Astrocyte (in vitro differentiated cells and primary cell): ENCODE measurements at regions not wholly inside any gene's neighbourhood (a gene's known extent, or its start where the extent isn't known, plus 50 kb on each side); places are given as distances from the start of the nearest gene placed in this dataset.
A peak's percentile ranks its signal among the peaks of the same experiment; 100 is the strongest.

ENCODE experiments used
- DNase-seq: peaks from one replicate; pipeline ENCODE4 v3.0.0-alpha.2; 2010; ENCODE audit warnings: low read depth
- FAIRE-seq: peaks from 2 replicates; lab custom pipeline; 2011; peaks lifted over from hg19 to GRCh38; lab: Jason Lieb, UNC
- H2AFZ ChIP-seq: 2 replicates; pipeline ENCODE4 v1.6.0; 2012; ENCODE audit warnings: low read depth, low read length, inconsistent platforms
- H3K27ac ChIP-seq: 2 replicates; pipeline ENCODE4 v1.5.1; 2011; ENCODE audit warnings: low read depth, low read length, inconsistent platforms
- H3K27me3 ChIP-seq: 2 replicates; pipeline ENCODE4 v1.6.0; 2011; ENCODE audit warnings: low read length, inconsistent platforms; ENCODE audit not compliant: insufficient read depth
- H3K36me3 ChIP-seq: 2 replicates; pipeline ENCODE4 v1.5.1; 2011; ENCODE audit warnings: low read length, inconsistent platforms; ENCODE audit not compliant: insufficient read depth
- H3K4me1 ChIP-seq: 2 replicates; pipeline ENCODE4 v1.5.1; 2011; ENCODE audit warnings: low read length, inconsistent platforms; ENCODE audit not compliant: insufficient read depth
- H3K4me2 ChIP-seq: 2 replicates; pipeline ENCODE4 v1.6.0; 2012; ENCODE audit warnings: low read length, inconsistent platforms
- H3K4me3 ChIP-seq: 2 replicates; pipeline ENCODE4 v1.5.1; 2011; ENCODE audit warnings: low read depth, mild to moderate bottlenecking, low read length, inconsistent platforms; ENCODE audit not compliant: insufficient read depth
- H3K79me2 ChIP-seq: 2 replicates; pipeline ENCODE4 v1.6.0; 2012; ENCODE audit warnings: mild to moderate bottlenecking, low read length, inconsistent platforms; ENCODE audit not compliant: insufficient read depth
- H3K9ac ChIP-seq: 2 replicates; pipeline ENCODE4 v1.6.0; 2012; ENCODE audit warnings: mild to moderate bottlenecking, low read length, inconsistent platforms
- H3K9me3 ChIP-seq: 2 replicates; pipeline ENCODE4 v1.5.1; 2012; ENCODE audit warnings: low read depth, mild to moderate bottlenecking, low read length, inconsistent platforms; ENCODE audit not compliant: insufficient read depth
- H4K20me1 ChIP-seq: 2 replicates; pipeline ENCODE4 v1.6.0; 2012; ENCODE audit warnings: low read length, inconsistent platforms; ENCODE audit not compliant: insufficient read depth
- H3K27ac Mint-ChIP-seq: one replicate; pipeline ENCODE4 v1.8.0; 2021; ENCODE audit warnings: mild to moderate bottlenecking, mixed read lengths; ENCODE audit not compliant: unreplicated experiment
- H3K27me3 Mint-ChIP-seq: one replicate; pipeline ENCODE4 v1.8.0; 2021; ENCODE audit warnings: low read depth, mixed read lengths; ENCODE audit not compliant: unreplicated experiment
- H3K36me3 Mint-ChIP-seq: one replicate; pipeline ENCODE4 v1.8.0; 2021; ENCODE audit warnings: low read depth, mixed read lengths; ENCODE audit not compliant: unreplicated experiment
- H3K4me1 Mint-ChIP-seq: one replicate; pipeline ENCODE4 v1.8.0; 2021; ENCODE audit warnings: low read depth, mixed read lengths; ENCODE audit not compliant: unreplicated experiment
- H3K4me3 Mint-ChIP-seq: one replicate; pipeline ENCODE4 v1.8.0; 2021; ENCODE audit warnings: mild to moderate bottlenecking, moderate library complexity, mixed read lengths; ENCODE audit not compliant: unreplicated experiment
- H3K9me3 Mint-ChIP-seq: one replicate; pipeline ENCODE4 v1.8.0; 2021; ENCODE audit warnings: mild to moderate bottlenecking, mixed read lengths; ENCODE audit not compliant: unreplicated experiment
- EZH2 ChIP-seq: IDR thresholded peaks from 2 replicates; pipeline ENCODE4 v1.6.1; 2012; ENCODE audit warnings: mild to moderate bottlenecking, low read length, inconsistent platforms; ENCODE audit not compliant: insufficient read depth
- TF ChIP-seq, protein P1 (sequence below): IDR thresholded peaks from 2 replicates; pipeline ENCODE4 v1.5.1; 2011; ENCODE audit warnings: low read depth, mild to moderate bottlenecking, inconsistent platforms, low read length, moderate library complexity; ENCODE audit not compliant: insufficient read depth

DNA sequence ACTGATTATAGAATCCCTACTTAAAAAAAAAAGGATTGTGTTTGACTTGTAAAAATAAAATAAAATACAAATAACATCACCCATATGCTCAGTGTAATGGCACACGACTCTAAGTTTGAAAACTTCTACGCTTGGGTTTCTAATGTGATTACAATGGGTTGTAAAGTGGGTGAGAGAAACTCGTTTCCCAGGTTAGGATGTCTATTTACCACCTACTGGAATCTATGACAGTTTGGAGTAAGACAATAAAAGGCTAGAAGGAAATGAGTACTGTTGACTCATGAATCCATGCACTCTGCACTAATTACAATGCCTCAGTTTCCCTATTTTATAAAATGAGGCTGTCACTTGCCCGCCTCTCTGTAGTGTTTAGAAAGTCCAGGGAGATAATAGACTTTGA, 204.0 kb upstream of the FOXN2 start:
- Mint-ChIP-seq H3K27me3 (no peaks in the 10 kb centered on the region), H3K27ac (no peak overlapping the region), H3K36me3 (no peaks in the 10 kb centered on the region), H3K4me1 (peaks cover 32% of the 10 kb centered on the region), H3K9me3 (peaks cover 3% of the 10 kb centered on the region), H3K4me3 (no peak overlapping the region)
- no peaks in the 10 kb centered on the region for H3K79me2 ChIP-seq
- FAIRE-seq (no peak), DNase-seq (no peak)
- H3K4me3 ChIP-seq, result no peak overlapping the region
- H3K9me3 ChIP-seq, result no peaks in the 10 kb centered on the region
- peak overlapping the region; percentile 97 for H3K4me2 ChIP-seq
- H3K27ac ChIP-seq, result no peak overlapping the region
- H4K20me1 ChIP-seq, result no peaks in the 10 kb centered on the region
- H3K4me1 ChIP-seq, result peaks cover 23% of the 10 kb centered on the region
- no peak overlapping the region for H2AFZ ChIP-seq
- TF ChIP-seq, protein P1, sequence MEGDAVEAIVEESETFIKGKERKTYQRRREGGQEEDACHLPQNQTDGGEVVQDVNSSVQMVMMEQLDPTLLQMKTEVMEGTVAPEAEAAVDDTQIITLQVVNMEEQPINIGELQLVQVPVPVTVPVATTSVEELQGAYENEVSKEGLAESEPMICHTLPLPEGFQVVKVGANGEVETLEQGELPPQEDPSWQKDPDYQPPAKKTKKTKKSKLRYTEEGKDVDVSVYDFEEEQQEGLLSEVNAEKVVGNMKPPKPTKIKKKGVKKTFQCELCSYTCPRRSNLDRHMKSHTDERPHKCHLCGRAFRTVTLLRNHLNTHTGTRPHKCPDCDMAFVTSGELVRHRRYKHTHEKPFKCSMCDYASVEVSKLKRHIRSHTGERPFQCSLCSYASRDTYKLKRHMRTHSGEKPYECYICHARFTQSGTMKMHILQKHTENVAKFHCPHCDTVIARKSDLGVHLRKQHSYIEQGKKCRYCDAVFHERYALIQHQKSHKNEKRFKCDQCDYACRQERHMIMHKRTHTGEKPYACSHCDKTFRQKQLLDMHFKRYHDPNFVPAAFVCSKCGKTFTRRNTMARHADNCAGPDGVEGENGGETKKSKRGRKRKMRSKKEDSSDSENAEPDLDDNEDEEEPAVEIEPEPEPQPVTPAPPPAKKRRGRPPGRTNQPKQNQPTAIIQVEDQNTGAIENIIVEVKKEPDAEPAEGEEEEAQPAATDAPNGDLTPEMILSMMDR, result no peak
- TF ChIP-seq EZH2, result no peak
- H3K9ac ChIP-seq, result no peak overlapping the region
- no peaks in the 10 kb centered on the region for H3K36me3 ChIP-seq
- H3K27me3 ChIP-seq, result no peaks in the 10 kb centered on the region

DNA sequence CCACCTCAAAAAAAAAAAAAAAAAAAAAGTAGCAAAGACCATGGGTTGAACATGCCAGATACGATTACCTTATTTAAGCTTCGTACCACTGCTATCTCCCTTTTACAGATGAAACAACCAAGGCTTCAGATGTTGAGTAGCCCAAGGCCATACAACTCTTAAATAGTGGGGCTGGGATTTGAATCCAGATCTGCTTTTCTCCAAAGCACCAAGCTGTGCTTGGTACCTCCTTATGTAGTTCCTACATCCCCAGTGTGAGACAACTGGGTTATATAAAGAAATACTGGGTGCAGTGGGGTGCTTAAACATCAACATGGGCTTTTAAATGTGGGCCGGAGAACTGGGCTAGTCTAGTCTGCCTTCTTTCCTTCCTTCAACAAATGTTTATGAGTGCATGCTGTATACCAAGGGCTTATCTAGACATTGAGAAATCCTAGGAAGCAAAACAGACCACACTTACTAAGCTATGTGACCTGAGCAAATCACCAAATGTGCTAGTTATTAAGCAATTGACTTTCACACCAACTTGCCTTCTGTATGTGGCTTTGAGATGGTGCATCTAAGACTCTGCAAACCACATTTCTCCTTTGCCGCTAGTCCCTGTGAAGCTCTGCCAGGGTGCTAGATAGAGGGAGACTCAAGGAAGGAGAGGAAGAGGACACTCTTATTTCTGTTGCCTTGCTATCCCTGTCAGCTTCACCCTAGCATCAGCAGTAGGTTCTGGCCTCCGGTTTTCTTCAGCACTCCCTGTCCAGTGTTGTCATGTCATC, 201.4 kb upstream of the FOXN2 start:
- H3K27ac ChIP-seq, result no peak overlapping the region
- no peak overlapping the region for H3K9ac ChIP-seq
- no peak overlapping the region for H3K4me3 ChIP-seq
- H3K4me3 Mint-ChIP-seq, result no peak overlapping the region
- peak; percentile 44 for DNase-seq
- FAIRE-seq, result no peak
- H3K27me3 Mint-ChIP-seq, result no peaks in the 10 kb centered on the region
- no peaks in the 10 kb centered on the region for H3K36me3 ChIP-seq
- H4K20me1 ChIP-seq, result no peaks in the 10 kb centered on the region
- peaks cover 11% of the 10 kb centered on the region for H3K4me1 Mint-ChIP-seq
- peaks cover 4% of the 10 kb centered on the region for H3K4me1 ChIP-seq
- TF ChIP-seq EZH2, result no peak
- TF ChIP-seq, protein P1, result no peak
- peaks cover 3% of the 10 kb centered on the region for H3K9me3 Mint-ChIP-seq
- no peaks in the 10 kb centered on the region for H3K79me2 ChIP-seq
- H3K4me2 ChIP-seq, result no peak overlapping the region
- no peaks in the 10 kb centered on the region for H3K36me3 Mint-ChIP-seq
- H3K9me3 ChIP-seq, result no peaks in the 10 kb centered on the region
- no peaks in the 10 kb centered on the region for H3K27me3 ChIP-seq
- peak overlapping the region; percentile 26 for H3K27ac Mint-ChIP-seq
- H2AFZ ChIP-seq, result no peak overlapping the region

DNA sequence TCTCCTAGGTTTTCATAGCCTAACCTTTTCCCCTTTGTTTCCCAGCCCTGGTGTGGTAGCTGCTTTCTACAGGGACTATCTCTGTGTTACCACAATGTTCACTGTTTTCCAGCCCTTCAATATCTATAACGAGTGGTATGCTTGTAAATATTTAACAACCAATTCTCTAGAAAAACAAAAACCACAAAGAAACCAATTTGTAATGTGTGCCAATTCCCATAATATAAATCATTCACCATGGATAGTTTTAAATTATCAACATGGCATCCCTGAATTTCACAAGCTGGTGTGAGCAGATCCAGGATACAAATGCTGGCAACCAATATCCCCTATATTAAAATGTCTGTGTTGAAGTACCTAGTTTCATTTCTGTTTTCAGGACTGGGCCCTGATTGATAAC, 200.7 kb upstream of the FOXN2 start:
- Mint-ChIP-seq H3K36me3 (no peaks in the 10 kb centered on the region), H3K4me1 (peaks cover 11% of the 10 kb centered on the region), H3K27ac (no peak overlapping the region), H3K9me3 (peaks cover 3% of the 10 kb centered on the region), H3K27me3 (no peaks in the 10 kb centered on the region), H3K4me3 (no peak overlapping the region)
- no peaks in the 10 kb centered on the region for H3K79me2 ChIP-seq
- H3K9ac ChIP-seq, result no peak overlapping the region
- no peak for TF ChIP-seq EZH2
- TF ChIP-seq, protein P1, result no peak
- H3K27me3 ChIP-seq, result no peaks in the 10 kb centered on the region
- H4K20me1 ChIP-seq, result no peaks in the 10 kb centered on the region
- FAIRE-seq (no peak), DNase-seq (no peak)
- H2AFZ ChIP-seq, result no peak overlapping the region
- H3K9me3 ChIP-seq, result no peaks in the 10 kb centered on the region
- H3K4me3 ChIP-seq, result no peak overlapping the region
- no peak overlapping the region for H3K4me2 ChIP-seq
- H3K4me1 ChIP-seq, result peaks cover 4% of the 10 kb centered on the region
- H3K36me3 ChIP-seq, result no peaks in the 10 kb centered on the region
- no peak overlapping the region for H3K27ac ChIP-seq
